Left forelimb (tissue), 1 donor: ENCODE measurements at regions not wholly inside any gene's neighbourhood (a gene's known extent, or its start where the extent isn't known, plus 50 kb on each side); places are given as distances from the start of the nearest gene placed in this dataset.
A peak's percentile ranks its signal among the peaks of the same experiment; 100 is the strongest.

ENCODE experiments used
- DNase-seq: peaks from one replicate; pipeline ENCODE4 v3.0.0-alpha.2; 2018; ENCODE audit warnings: low spot score

- DNase-seq = no peak
These were observed 94.9 kb upstream of the NSMCE3 start for GRCh38 chr15:29364426-29365078.

- no peak for DNase-seq
These were observed 91.9 kb upstream of the NSMCE3 start for GRCh38 chr15:29361560-29361959.

DNA sequence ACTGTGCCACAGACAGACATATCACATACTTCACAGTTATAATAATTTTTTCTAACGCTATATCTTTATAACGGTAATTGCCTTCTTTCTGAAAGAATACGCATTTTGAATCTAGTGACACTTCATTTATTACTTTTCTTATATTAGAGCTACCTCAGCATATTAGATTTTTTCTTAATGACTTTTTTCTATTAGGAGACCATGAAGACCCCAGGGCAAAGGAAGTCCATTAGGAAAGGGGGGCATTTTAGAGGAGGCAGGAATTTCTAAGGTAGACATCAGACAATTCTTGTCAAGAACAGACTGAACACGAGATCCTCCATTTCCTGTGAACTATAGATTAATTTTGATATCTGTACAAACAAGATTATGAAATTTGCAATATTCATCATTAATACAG, 90.5 kb upstream of the NSMCE3 start:
- DNase-seq = no peak

GRCh38 chr15:29356786-29357185, 87.2 kb upstream of the NSMCE3 start:
- no peak for DNase-seq

- DNase-seq = no peak
These were observed 85.9 kb upstream of the NSMCE3 start for GRCh38 chr15:29355477-29355876.

- DNase-seq = no peak
These were observed 82.8 kb upstream of the NSMCE3 start for GRCh38 chr15:29352402-29352801.

- DNase-seq = no peak
These were observed 79.6 kb upstream of the NSMCE3 start for GRCh38 chr15:29349196-29349595.

- DNase-seq = peak; percentile 74
These were observed 78.8 kb upstream of the NSMCE3 start for GRCh38 chr15:29348336-29348914.

GRCh38 chr15:29346998-29347397, 77.4 kb upstream of the NSMCE3 start:
- DNase-seq = no peak

DNA sequence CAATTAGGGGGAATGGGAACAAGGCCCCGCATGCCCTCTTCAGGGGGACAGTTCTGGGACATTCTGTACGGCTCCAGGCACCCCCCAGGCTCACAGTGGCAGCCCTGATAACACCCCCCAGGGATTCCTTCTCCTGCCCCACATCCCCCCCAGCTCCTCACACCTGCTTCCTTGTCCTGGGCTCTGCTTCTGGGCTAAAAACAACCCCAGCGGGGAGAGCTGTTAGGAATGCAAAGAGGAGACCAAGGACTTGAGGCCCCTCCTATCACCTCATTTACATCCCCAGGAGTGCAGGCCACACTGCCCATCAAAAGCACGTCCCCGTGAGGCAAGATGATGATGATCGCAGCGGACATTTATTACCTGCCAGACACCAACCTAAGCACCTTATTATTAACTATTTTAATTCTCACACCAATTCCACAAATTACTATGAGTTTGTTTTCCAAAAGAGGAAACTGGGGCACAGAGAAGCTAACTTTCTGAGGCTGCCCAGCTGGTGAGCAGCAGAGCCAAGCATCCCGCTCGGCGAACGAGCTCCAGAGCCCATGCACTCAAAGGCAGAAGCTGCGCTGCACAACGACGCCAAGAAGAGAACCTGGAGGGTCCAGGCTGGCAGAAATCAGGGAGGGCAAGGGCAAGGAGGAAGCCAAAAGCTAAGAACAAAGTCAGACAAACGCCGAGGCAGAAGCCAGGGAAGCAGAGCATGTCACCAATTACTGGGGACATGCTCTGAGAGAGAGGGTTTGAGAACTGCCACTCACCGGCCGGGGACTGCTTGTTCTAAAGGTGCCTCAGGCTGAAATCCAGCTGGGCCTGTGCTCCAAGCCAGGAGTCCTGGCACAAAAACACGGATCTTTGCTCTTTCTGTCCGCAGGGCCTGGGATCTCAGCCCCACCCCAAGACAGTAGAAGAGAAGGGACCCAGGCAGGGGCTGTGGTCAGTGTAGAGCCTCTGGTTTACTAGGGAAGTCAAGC, 76.2 kb upstream of the NSMCE3 start:
- DNase-seq = no peak

DNA sequence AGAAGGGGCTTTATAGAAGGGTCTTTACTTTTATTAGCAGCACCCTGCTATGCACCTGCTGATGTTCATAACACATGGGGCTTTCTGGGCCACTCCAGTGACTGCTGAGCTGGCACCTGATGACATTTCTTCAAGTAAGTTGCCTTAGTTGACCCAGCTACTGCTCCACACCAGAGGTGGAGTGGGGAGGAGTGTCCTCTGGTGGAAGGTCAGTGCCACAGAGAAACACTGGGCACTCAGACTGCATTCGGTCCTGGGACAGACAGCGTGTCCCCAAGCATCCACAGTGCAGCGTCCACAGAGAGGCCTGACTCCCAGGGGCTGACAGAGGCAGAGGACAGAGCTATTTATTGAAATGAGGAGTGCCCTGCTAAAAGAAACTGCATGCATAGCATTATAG, 74.9 kb upstream of the NSMCE3 start:
- DNase-seq = no peak

DNA sequence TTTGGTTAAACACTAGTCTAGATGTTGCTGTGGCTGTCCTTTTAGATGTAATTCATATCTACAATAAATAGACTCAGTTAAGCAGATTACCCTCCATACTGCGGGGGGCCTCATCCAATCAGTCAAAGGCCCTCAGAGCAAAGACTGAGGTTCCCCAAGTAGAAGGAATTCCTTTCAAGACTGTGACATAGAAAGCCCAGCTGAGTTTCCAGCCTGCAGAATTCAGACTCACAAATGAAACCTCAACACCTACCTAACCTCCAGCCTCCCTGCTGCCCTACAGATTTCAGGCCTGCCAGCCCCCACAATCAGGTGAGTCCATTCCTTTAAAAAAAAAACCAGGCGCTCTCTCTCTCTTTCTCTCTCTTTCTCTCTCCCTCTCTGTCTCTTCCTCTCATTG, 73.6 kb upstream of the NSMCE3 start:
- no peak for DNase-seq

- DNase-seq = no peak
These were observed 72.6 kb upstream of the NSMCE3 start for GRCh38 chr15:29342201-29342600.

DNA sequence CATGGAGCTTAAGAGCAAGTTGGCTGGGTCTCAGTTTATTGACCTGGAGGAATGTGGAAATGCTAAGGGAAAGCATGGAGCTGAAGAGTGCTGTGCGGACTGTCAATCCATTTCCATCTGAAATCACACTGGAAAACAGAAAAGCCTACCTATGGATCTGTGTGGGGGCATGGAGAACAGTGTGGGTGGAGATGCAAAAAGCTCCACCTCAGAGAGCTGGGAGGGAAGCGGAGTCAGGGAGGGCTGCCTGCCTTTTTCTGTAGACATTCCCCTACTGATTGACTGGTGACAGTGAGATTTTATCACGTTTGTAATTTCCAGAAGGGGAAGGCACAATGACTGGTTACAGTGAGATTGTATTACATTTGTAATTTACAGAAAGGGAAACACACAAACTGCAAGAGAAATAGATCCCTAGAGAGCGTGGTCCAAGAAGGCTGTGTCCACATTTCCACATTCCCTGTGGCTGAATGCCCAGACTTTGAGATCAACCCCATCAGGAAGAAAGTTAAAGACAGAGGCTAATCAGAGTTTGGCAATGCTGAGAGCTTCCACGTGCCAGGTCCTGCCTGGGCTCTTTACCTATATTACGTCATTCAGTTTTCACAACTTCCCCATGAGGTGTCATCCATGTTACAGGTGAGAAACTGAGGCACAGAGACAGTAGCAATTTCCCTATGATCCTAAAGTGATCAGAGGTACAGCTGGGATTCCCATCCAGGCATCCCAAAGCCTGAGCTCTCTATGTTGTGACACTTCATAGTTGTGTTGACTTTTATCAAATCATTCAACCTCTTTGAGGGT, 67.7 kb upstream of the NSMCE3 start:
- no peak for DNase-seq

- DNase-seq = no peak
These were observed 64.9 kb upstream of the NSMCE3 start for GRCh38 chr15:29334544-29334943.

- no peak for DNase-seq
These were observed 63.6 kb upstream of the NSMCE3 start for GRCh38 chr15:29333261-29333660.

DNA sequence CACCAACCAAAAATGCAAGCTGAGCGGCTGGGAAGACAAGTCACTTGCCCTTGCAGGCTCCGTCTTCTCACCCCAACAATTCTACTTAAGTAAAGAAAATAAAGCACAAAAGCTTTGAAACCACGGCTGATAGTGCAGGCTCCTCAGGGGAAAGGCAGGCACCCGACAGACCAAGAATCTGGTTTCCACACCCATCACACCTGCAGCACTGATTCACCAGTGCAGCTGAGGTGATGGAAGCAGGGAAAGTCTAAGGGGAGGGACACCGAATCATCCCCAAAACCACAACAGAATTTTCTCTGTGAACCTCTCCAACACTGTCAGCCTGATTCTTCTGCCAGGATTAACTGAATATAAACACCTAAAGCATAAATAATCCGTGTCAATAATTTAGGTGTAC, 62.0 kb upstream of the NSMCE3 start:
- DNase-seq = no peak

GRCh38 chr15:29331071-29331470, 61.4 kb upstream of the NSMCE3 start:
- DNase-seq = no peak

- DNase-seq = no peak
These were observed 55.1 kb upstream of the NSMCE3 start for GRCh38 chr15:29324746-29325145.

GRCh38 chr15:29323557-29323956, 53.9 kb upstream of the NSMCE3 start:
- no peak for DNase-seq

DNA sequence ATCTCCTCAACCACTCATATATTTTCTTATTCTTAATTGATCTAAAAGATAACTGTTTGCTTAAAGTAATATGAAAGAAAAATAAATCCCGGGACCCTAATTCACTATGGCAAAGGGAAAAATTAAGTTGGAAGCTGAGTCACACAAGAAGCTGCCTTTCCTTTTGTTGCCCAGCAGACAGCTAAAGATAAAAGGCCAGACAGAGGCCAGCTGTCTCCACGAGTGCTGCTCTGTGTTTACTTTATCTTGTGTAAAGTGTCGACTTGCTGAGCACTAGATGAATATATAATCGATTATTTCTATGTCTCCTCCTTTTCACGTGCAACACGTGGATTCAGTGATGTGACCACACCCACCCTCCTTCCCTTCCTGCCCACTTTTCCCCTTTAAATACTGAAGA, 52.8 kb upstream of the NSMCE3 start:
- DNase-seq = no peak

DNA sequence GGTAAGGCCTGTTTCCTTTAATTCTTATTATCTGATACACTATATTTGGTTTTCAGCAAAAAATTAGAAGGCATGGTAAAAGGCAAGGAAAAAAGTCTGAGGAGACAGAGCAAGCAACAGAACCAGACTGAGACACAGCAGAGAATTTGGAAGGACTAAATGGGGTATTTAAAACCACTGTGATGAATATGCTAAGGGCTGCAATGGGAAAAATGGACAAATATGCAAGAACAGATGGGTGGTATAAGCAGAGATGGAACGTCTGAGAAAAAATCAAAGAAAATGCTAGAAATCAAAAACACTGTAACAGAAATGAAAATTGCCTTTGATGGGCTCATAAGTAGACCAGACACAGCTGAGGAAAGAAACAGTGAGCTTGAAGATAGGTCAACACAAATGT, 50.8 kb upstream of the NSMCE3 start:
- DNase-seq = no peak
